HG03469 (cell line): ENCODE measurements at regions not wholly inside any gene's neighbourhood (a gene's known extent, or its start where the extent isn't known, plus 50 kb on each side); places are given as distances from the start of the nearest gene placed in this dataset.
"Not testable (repeated sequence)": the region's sequence is repeated elsewhere in the genome, so short reads cannot be mapped to it uniquely, and the experiment has no call there.

ENCODE experiments used
- ATAC-seq: cut with Tn5 transposase; IDR thresholded peaks from one replicate; pipeline ENCODE4 v1.9.1; 2021; ENCODE audit warnings: mild to moderate bottlenecking, moderate library complexity, moderate number of reproducible peaks; ENCODE audit not compliant: unreplicated experiment

DNA sequence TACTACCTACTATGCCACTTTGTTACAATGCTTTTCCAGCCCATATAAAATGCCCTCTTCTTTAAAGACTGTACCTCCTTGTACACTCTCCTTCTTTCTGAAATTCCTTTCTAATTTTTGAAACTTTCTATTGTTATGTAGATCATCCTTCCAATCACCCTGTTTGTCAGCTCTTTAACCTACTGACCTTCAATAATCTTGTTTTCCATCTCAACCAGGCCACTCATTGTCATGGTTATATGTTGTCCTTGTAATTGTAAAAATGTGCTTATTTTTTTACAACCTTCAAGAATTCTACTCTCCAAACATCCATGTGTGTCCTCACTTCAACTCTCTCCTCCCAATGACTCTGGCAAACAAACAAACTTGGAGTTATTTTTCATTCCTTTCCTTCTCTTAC, 1172.6 kb upstream of the CELF2 start:
- no peak for ATAC-seq

DNA sequence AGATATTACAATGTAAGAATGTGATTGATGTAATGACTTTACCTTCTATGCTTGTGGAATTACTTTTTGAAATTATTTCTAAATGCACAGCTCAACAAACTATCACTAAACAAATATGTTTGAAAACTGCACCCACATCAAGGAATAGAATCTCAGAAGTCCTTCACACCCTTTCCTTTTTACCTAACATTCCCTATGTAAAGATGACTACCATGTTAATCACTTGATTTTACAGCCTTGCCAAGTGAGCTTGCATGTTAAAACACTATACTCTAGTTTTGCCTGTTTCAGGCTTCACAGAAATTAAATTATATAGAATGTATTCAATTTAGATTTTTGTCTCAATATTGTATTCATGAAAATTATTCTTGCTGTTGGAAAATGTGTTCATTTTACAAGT, 1169.4 kb upstream of the CELF2 start:
- no peak for ATAC-seq

DNA sequence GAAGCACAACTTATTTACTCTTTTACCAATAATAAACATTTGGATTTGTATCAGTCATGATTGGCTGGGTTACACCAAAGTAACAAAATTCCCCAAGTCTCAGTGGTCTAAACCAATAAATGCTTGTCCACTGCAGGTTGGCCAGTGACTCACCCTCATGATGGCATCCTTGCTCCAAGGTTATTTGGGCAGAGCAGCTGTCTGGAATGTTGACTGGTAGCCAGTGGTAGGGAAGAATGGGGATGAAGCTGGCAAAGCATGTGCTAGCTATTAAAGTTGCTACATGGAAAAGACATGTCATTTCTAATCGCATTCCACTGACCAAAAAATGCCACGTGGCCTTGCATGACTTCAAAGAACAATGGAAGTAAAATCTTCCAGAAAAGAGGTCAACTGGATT, 1168.7 kb upstream of the CELF2 start:
- no peak for ATAC-seq

DNA sequence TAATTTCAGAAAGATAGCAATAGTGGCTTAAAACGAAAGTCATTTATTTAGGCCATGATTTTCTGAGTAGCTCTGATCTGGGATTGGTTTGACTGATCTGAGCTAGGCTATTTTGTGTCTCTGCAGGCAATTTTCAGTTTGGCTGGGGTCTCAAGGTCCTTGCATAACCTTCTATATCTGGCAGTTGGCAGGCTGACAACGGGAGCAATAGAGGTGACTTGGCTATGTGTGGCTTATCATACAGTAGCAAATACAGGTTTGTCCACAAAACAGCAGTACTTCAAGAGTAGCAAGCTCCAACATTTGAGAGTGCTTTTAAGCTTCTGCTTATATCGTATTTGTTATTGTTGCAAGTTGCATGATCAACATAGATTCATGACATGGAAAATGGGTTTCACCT, 1167.3 kb upstream of the CELF2 start:
- no peak for ATAC-seq

DNA sequence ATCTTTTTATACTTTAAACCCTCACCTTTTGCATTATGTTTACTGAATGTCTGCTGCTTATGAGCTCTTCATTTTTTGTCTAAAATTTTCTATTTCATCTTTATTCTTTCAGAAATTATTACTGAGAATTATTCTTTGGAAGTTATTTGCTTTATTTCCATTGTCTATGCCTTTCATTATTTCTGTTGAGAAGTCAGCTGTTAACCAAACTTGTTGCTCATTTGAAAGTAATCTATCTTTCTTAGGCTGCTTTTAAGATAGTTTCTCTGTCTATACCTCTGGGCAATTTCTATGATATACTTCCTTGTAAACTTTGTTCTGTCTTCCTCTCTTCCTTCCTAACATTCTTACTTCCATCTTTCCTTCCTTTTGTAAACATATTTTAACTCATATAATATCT, 1165.9 kb upstream of the CELF2 start:
- ATAC-seq, result no peak

DNA sequence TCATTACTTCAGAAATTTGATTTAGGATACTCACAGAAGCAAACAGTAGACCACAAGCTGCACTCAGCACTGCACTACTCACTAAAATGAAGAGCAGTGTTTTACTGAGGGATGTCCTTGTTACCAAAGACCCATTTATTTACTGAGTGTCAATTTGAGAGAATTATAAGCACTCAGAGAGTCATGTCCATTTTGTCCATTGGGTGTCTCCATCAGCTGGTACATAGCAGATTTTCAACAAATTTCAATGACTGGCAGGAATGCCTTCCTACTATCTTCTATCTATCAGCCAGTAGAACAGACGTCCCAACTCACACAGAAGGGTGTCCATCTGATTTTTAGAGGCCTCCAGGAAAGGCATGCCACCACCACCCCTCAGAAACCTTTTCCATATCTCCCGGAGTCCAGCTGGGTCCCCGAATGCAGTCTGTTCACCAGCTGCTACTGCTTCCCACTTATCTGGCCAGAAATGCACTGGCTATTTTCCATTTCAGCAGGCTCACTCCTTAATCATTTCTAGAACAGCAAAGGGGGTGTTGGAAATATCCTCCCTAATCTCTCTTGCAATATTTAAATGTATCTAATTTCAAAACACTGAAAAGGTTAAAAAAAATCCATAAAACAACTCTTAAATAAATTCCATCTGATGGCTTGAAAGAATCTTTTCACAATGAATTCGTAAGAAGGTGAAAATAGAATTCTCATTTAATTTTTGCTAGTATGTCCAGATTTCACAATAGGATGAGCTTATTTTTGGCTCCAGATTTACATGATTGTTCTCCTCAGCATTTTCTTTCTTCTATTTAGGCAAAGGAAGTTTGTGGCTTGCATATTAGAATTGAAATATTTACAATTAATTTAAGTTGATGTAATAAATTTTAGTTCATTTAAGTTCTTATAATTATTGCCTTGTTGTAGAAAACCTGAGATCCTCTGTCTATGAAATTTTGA, 1164.0 kb upstream of the CELF2 start:
- ATAC-seq, result no peak

DNA sequence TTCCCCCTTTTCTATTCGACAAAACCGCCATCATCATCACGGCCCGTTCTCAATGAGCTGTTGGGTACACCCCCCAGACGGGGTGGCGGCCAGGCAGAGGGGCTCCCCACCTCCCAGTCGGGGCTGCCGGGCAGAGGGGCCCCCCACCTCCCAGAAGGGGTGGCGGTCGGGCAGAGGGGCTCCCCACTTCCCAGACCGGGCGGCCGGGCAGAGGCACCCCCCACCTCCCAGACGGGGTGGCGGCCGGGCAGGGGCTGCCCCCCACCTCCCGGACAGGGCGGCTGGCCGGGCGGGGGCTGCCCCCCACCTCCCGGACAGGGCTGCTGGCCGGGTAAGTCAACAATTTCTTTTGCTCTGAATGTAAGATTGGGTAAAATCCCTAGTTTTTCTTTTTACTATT, 1162.2 kb upstream of the CELF2 start:
- not testable (repeated sequence) for ATAC-seq

DNA sequence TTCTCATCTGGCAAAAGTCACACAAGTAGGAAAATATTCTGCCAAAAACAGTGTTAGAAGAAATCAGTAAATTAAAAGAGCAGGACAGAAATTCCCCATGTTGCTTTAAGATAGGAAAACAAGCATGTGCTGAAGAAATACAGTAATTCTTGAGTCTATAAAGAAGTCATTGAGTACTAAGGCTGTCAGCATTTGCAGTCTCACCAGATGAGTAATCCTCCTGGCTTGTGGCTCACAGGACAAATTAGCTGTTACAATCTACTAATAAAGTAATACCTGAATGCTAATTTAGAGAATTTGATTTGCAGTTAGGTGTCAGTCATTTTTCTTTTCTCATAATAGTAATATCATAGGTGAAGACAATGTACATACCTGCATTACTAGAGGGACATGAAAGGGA, 1158.9 kb upstream of the CELF2 start:
- ATAC-seq, result no peak

DNA sequence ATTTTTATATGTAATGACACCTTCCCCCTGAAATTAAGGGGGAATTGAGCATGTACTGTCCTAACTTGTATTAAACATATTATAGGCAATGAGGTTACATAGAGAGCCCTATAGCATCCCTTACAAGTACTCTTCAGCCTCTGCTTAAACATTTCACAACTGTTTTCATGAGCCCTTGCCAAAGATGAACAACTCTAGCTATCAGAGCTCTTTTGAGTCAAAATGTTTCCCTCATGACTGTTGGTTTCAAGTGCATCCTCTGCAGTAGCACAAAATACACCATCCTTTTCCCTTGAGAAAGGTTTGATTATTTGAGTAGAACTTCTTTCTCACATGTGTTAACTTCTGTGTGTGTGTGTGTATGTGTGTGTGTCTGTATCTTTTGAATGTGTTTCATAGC, 1157.6 kb upstream of the CELF2 start:
- no peak for ATAC-seq

DNA sequence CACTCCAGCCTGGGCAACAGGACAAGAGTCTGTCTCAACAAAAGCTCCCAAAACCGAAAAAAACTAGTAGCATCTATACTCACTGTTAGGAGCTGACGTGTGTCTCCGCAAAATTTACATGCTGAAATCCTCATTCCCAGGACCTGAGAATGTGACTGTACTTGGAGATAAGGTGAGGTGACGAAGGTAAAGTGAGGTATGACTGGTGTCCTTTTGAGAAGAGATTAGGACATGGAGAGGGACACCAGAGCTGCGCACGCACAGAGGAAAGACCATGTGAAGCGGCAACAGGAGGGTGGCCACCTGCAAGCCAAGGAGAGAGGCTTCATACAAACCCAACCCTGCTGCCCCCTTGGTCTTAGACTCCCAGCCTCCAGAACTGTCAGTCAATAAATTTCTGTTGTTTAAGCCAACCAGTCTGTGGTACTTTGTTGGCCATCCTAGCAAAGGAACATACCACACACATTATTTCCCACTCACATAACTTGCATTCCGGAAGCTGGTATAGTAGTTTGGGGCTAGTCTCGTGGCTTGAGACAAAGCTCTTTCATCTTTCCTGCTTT, 1154.0 kb upstream of the CELF2 start:
- ATAC-seq, result no peak

DNA sequence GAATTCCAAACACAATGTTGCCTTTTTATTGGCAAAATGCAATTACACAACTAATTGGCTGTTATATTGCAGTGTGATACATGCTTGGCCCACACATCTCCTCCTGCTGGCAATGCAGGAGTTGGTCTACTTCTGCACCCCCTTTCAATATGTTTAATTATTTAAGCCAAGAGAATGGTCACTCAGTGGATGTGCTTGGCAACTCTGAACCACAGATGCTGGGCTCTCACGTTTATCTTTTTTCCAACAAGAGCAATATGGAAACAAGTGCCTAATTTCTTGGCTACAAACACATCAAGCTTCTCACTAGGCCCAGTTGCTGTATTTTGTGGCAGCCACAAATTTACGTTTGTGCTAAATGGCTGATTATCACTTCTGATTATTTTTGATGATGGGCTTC, 1149.2 kb upstream of the CELF2 start:
- no peak for ATAC-seq

DNA sequence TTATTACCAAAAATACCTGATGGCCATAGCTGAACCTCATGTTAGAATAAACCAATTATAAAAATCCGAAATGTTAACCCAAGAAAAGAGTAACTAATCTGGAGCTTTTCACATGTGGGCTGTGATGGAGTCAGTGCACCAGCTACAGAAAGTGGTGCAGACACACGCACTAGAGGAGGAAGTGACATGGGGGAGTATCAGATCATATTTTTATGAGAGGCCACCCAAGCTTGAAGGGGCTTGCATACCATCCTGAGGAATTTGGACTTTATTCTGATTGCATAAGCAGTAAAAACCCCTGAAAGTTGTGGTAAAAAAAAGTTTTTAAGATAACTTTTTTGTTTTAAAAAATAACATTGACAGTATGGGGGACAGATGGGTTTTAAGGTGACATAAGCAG, 1148.5 kb upstream of the CELF2 start:
- ATAC-seq, result no peak

DNA sequence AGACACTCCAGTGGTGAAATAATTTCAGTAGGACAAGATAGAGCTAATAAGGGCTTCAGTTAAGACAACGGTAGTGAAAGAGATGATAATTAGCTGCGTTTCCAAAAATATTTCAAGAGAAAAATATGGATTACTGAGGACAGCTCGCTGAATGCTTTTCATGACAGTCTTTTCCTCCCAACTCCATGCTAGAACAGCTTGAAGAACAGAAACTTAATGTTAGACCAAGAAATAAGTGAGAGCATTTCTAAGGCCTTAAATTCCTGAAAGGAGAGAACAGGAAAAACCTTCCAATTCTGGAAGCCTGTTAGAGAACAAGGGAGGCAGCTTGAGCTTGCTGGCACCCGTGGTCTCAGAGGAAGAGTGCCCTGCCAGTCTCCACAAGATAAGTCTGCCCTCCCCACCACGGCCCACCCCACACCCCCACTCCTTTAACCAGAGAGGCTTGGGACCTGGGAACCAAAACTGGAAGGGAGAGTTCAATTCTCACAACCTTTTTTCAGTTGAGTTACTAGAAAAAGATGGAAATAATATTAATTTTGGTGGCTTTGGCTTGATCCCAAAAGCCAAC, 1148.0 kb upstream of the CELF2 start:
- ATAC-seq, result no peak

DNA sequence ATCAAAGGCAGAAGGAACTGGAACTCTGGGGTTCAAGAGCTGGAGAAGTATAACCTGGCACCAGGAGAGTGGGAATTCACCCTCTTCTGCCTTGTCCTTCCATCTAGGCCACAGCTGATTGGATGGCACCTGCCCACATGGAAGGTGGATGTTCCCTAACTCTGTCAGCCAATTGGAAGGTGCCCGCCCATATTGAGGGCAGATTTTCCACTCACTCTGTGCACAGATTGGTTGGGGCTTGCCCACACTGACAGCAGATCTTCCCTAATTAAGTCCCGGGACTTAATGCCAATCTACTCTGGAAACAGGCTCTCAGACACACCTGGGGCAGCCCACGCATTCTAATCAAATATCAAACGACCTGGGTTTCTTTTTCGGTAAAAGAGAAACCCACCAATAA, 1142.3 kb upstream of the CELF2 start:
- no peak for ATAC-seq

DNA sequence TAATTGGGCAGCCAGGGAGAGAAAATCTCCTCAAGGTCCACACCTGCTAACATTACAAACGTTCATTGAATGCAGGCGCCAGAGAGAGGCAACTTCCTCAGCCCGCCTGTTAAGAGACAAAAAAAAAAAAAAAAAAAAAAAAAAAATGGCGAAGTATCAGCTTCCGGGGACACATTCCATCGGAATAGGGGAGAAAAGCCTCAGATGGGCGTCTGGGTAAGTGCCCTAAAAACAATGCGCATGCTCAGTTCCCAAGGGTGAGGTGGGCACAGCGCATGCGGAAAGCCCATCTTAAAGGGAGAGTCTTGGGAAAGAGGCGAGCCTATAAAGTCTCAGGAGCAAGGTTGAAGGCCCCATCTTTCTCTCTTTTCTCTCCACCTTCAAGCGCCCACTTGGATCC, 1139.7 kb upstream of the CELF2 start:
- no peak for ATAC-seq

DNA sequence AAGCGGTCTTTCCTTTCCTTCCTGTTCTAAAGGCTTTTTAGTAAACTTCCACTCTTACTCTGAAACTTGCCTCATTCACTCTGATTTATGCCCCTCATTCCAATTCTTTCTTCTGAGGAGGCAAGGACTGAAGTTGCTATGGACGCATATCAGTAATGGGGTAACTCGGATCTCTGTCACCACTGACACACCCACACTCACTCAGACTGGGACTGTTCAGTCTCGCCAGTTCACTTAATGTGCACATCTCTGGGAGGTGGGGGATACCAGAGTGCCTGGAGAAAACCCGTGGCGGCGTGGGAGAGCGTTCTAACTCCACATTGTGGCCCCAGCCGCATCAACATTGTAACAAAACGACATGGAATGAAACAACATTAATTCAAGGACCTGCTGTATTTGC, 1139.3 kb upstream of the CELF2 start:
- ATAC-seq, result no peak

DNA sequence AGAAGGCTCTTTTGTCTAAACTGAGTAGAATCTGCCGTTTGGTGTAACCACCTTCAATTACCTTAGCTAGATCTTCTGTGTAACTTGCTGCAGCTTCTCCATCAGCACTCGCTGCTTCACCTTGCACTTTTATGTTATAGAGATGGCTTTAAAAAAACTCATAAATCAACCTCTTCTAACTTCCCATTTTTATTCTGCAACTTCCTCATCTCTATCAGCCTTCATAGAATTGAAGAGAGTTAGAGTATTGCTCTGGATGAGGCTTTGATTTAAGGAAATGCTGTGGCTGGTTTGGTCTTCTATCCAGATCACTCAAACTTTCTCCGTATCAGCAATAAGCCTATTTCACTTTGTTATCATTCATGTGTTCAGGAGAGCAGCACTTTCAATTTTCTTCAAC, 1131.9 kb upstream of the CELF2 start:
- no peak for ATAC-seq

DNA sequence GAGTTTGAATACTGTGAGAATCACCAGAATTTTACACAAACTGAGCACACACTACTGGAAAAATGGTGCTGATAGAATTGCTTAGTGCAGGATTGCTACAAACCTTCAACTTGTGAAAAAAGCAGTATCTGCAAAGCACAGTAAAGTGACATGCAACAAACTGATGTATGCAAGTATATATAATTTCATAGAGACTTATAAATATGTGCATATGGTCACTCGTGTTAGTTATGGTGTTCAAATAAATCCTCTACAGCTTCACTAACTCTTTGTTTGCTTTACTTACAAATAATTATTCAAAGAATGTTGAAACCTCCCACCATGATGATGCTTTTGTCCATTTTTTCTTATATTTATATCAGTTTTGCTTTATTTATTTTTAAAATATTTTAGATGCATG, 1130.9 kb upstream of the CELF2 start:
- no peak for ATAC-seq

DNA sequence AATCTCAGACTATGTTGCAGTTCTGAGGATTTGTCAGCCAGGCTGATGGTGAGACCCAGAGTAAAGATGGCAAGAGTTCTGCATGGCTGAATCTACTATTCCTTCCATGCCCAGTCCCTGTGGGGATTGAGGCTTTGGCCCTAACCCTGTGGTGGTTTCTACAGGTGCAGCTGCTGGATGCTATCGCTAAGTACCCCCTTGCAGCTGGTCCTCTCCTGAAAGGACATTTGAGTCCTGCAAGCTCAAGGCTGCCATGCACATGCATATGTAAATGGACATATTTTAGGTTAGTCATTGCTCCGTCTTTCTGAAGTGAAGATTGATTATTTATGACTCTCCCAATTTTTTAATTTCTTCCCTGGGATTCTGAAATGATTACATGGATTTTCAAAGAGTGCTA, 1122.2 kb upstream of the CELF2 start:
- no peak for ATAC-seq

DNA sequence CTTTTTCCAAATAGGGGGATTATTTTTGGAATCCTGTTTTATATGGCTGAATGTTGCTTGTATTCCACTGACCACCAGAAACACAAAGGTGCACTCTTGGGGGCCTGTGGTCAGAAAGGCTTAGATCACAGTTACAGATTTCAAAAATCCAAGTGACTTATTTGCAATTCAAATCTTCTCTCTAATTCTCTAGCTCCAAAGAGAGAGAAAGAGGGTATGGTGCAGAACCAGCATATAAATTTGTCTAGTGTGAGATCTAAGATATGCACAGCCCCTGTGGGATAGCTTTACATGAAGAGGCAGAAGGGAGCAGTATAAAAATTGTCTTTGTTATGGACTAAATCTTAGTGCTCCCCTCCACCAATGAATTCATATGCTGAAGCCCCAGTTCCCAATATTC, 1121.7 kb upstream of the CELF2 start:
- no peak for ATAC-seq

DNA sequence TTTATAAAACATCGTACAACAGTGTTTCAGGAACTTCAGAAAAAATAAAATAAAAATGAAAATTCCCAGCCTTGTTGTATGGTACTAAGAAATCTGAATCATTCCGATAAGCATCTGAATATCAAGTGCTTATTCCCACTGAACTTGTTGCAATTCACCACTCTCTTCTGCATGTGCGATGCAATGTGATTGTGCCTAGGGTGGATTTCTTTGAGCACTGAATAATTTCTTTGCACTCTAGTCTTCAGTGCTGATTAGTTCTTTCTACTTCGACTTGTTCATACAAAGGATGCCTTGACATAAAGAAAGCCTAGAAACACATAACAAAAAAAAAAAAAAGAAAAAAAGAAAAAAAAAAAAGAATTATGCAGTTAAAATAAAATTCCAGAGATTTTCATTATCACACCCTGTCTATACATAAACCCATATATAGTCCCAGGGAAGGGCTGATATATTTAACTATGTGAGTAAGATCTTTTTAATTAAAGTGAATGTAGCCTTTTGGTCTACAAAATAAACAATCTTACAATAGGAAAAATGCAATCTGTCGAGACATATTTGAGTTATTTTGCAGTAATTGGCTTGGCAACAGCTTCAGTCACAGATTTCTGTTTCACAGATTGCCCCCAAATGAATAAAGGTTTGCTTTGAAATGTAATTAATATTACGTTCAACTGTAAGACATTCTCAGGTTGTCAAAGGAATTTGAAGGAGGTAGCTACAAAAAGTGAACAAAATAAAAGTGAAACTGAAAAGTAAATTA, 1118.9 kb upstream of the CELF2 start:
- no peak for ATAC-seq

DNA sequence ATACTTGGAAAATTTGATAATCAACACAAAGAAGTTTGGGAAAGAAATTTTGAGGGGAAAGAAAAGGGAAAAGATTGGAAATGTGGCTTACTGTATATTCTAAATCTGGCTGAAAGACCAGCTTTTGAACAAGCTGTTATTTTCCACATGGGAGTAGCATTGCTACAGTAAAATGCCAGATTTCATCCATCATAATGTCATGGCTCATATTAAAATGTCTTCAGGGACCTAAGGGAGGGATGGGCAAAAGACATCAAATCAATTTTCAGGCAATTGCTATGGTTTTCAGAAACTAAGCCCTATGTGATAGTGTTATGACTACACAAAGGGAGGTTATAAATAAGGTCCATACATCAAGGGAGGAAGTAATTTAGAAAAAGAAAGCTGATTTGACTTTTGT, 1116.9 kb upstream of the CELF2 start:
- ATAC-seq, result no peak
